ENCODE measurements at regions not wholly inside any gene's neighbourhood (a gene's known extent, or its start where the extent isn't known, plus 50 kb on each side); places are given as distances from the start of the nearest gene placed in this dataset.

GRCh38 chr18:1311376-1311775 is 406.7 kb downstream of the ADCYAP1 start:
- TF ChIP-seq ZNF8 (CRISPR knock-in tag; IDR thresholded peaks at IDR 0.05) (no peak), BACH2 (CRISPR knock-in tag; IDR thresholded peaks at IDR 0.05; ENCODE audit: borderline replicate concordance) (no peak), SNAI2 (CRISPR knock-in tag; IDR thresholded peaks at IDR 0.05) (no peak), TSHZ2 (CRISPR knock-in tag; IDR thresholded peaks at IDR 0.05) (no peak), PATZ1 (CRISPR knock-in tag; IDR thresholded peaks at IDR 0.05; ENCODE audit: borderline replicate concordance) (no peak), ZFP30 (CRISPR knock-in tag; IDR thresholded peaks at IDR 0.05) (no peak), CSRNP3 (CRISPR knock-in tag; IDR thresholded peaks at IDR 0.05) (no peak), CREB5 (CRISPR knock-in tag; IDR thresholded peaks at IDR 0.05; ENCODE audit: low read depth) (no peak), TCF4 (CRISPR knock-in tag; IDR thresholded peaks at IDR 0.05; ENCODE audit: borderline replicate concordance) (no peak), ARNTL (CRISPR knock-in tag; IDR thresholded peaks at IDR 0.05; ENCODE audit: borderline replicate concordance, low read depth) (no peak), ZNF70 (CRISPR knock-in tag; IDR thresholded peaks at IDR 0.05) (no peak), OSR1 (CRISPR knock-in tag; IDR thresholded peaks at IDR 0.05) (no peak), RARB (CRISPR knock-in tag; IDR thresholded peaks at IDR 0.05) (no peak), ZFP3 (CRISPR knock-in tag; IDR thresholded peaks at IDR 0.05) (no peak)

Data from SK-N-SH treated with all-trans-retinoic acid at 6 μM for 48 hours (cell line).